Testis (tissue), 2 donors: ENCODE measurements at regions not wholly inside any gene's neighbourhood (a gene's known extent, or its start where the extent isn't known, plus 50 kb on each side); places are given as distances from the start of the nearest gene placed in this dataset.

Experiments
- DNase-seq: peaks from one replicate; pipeline ENCODE4 v3.0.0-alpha.2; 2019
- H3K27ac ChIP-seq, 2 donors: fragments of 200-600 bp; sonication (generic); one replicate each; pipeline ENCODE4 v1.5.1; 2019
- H3K27me3 ChIP-seq: fragments of 200-600 bp; sonication (generic); one replicate; pipeline ENCODE4 v1.5.1; 2019
- H3K36me3 ChIP-seq: fragments of 200-600 bp; sonication (generic); one replicate; pipeline ENCODE4 v1.5.1; 2017; ENCODE audit warnings: low read depth; ENCODE audit errors: missing control alignments
- H3K4me1 ChIP-seq: fragments of 200-600 bp; sonication (generic); one replicate; pipeline ENCODE4 v1.5.1; 2019
- H3K4me3 ChIP-seq, 2 donors: fragments of 200-600 bp; sonication (generic); one replicate each; pipeline ENCODE4 v1.5.1; 2017 to 2019
- H3K9me3 ChIP-seq: fragments of 200-600 bp; sonication (generic); one replicate; pipeline ENCODE4 v1.5.1; 2017
- POLR2A ChIP-seq: fragments of 450-650 bp; IDR thresholded peaks from one replicate; pipeline ENCODE4 v1.6.1; 2017; ENCODE audit warnings: antibody characterized with exemption, mild to moderate bottlenecking, moderate library complexity
- WGBS, 2 donors: methylation state at CpG; one replicate each; pipeline ENCODE4 v1.1.5; 2018; 5-methylcytosine and 5-hydroxymethylcytosine counted together
- intact Hi-C: fragments of 100-400 bp; cut with DNase I; formaldehyde crosslinking; loops from one replicate; pipeline ENCODE4 v1.15.1; 2023; ENCODE audit warnings: low total_unique reads
- TF ChIP-seq, protein P1 (sequence below), 3 experiments: fragments of 450-650 bp in 2 of 3; fragments of 200-600 bp in 1 of 3; sonication (generic) in 1 of 3; IDR thresholded peaks; one replicate each; pipeline ENCODE4 v1.5.1; 2016 to 2019; ENCODE audit warnings: antibody characterized with exemption in 3 of 3, mild to moderate bottlenecking in 2 of 3, moderate library complexity in 1 of 3

DNA sequence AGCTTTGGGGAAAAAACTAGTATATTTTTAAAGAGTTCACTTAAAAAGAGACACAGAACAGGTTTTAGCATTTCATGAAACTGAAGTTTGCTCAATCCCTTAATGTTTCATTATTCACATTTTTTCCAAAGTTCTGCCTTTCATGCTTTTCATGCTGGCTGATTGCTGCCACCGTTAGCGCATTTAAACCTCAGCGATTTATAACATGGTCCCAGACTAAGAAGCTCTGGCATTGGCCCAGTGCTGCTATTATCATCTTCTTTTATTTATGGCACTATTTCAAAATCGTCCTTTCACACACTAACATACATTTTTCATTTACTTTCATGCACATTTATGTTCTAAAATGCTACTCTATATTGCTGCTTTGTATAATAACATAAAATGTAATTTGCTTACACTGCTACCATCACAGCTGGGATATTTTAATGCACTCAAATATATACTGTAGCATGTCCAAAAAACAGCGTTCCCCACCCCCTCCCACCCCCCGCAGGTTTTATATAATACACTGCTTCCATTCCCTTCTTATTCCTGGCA is 141.9 kb downstream of the MPP7 start:
- TF ChIP-seq POLR2A: no peak
- TF ChIP-seq, protein P1, sequence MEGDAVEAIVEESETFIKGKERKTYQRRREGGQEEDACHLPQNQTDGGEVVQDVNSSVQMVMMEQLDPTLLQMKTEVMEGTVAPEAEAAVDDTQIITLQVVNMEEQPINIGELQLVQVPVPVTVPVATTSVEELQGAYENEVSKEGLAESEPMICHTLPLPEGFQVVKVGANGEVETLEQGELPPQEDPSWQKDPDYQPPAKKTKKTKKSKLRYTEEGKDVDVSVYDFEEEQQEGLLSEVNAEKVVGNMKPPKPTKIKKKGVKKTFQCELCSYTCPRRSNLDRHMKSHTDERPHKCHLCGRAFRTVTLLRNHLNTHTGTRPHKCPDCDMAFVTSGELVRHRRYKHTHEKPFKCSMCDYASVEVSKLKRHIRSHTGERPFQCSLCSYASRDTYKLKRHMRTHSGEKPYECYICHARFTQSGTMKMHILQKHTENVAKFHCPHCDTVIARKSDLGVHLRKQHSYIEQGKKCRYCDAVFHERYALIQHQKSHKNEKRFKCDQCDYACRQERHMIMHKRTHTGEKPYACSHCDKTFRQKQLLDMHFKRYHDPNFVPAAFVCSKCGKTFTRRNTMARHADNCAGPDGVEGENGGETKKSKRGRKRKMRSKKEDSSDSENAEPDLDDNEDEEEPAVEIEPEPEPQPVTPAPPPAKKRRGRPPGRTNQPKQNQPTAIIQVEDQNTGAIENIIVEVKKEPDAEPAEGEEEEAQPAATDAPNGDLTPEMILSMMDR (IDR thresholded peaks at IDR 0.05): no peak
- Histone ChIP-seq H3K27ac (no peak overlapping the region), H3K9me3 (no peaks in the 10 kb centered on the region), H3K4me3 (no peak overlapping the region), H3K4me1 (no peaks in the 10 kb centered on the region), H3K36me3 (no peaks in the 10 kb centered on the region), H3K27me3 (no peaks in the 10 kb centered on the region)
- no peak for DNase-seq
- WGBS, 2 donors: 64 to 75% methylated on average over 6 of the region's 6 CpGs
- intact Hi-C loops: no loop called here

DNA sequence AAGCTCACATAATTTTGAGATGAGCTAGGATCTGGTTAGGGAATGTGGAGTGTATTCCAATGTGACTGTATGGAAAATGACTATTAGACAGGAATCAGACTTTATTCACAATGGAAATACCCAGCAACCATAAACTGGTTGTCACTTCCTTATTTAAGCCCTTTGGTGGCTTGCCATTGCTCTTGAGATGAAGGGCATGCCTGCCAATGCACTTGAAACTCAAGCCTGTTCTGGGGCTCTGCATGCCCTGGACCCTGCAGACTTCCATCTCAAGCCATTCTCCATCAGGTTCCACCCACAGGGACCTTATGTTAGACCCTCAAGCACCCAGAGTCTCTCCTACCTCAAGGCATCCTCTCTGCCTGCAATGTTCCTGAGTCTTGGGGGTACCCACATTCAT is 145.5 kb downstream of the MPP7 start:
- H3K27ac ChIP-seq: no peak overlapping the region
- H3K36me3 ChIP-seq: no peaks in the 10 kb centered on the region
- TF ChIP-seq, protein P1 (IDR thresholded peaks at IDR 0.05): no peak
- TF ChIP-seq POLR2A: no peak
- no peaks in the 10 kb centered on the region for H3K27me3 ChIP-seq
- H3K4me1 ChIP-seq: no peaks in the 10 kb centered on the region
- no peaks in the 10 kb centered on the region for H3K9me3 ChIP-seq
- intact Hi-C loops: no loop called here
- DNase-seq: no peak
- no peak overlapping the region for H3K4me3 ChIP-seq

DNA sequence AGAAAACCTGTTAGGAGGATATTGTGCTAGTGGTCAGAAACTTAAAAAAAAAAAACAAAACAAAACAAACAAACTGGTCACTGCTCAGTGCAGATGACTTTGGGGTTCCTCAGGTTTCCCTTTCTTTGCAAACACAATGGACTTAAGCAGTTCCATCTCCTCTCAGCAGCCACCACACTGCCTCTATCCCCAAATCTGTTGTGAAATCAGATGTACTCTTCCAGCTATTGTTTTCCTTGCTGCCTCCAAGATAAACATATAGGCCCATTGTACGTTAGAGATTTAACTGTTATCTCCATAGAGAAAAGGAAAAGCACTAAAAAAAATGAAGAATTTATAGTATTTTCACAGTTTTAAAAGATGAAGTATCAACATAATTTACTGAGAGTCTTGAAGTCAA is 147.1 kb downstream of the MPP7 start:
- no peaks in the 10 kb centered on the region for H3K4me1 ChIP-seq
- DNase-seq: no peak
- H3K36me3 ChIP-seq: no peaks in the 10 kb centered on the region
- no peak overlapping the region for H3K27ac ChIP-seq
- H3K27me3 ChIP-seq: no peaks in the 10 kb centered on the region
- 55 to 70% methylated on average over 1 of the region's 1 CpG for WGBS, 2 donors
- intact Hi-C loops: no loop called here
- no peak for TF ChIP-seq POLR2A
- TF ChIP-seq, protein P1 (IDR thresholded peaks at IDR 0.05): no peak
- H3K9me3 ChIP-seq: no peaks in the 10 kb centered on the region
- no peak overlapping the region for H3K4me3 ChIP-seq

DNA sequence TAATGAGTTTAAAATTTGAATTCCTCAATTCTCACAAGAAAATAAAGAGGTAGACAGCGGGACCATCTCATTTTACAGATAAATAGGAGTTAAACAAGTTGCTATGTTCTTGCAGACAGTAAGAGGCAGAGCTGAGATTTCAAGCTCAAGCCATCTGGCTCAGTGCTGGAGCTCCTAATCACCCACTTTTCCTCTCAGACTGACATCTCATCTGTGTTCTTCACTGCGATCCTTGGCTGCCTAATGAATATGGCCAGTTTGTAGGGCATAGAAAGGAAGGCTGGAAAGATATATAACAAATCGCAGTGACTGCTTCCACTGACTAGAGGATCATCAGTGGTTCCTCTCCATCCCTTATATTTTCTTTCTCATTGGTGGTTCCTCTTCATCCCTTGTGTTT is 151.2 kb downstream of the MPP7 start:
- 77 to 81% methylated on average over 3 of the region's 3 CpGs for WGBS, 2 donors
- Histone ChIP-seq H3K4me1 (no peaks in the 10 kb centered on the region), H3K9me3 (no peaks in the 10 kb centered on the region), H3K4me3 (no peak overlapping the region), H3K27ac (no peak overlapping the region), H3K27me3 (no peaks in the 10 kb centered on the region), H3K36me3 (no peaks in the 10 kb centered on the region)
- no peak for DNase-seq
- intact Hi-C loops: no loop called here
- TF ChIP-seq, protein P1 (IDR thresholded peaks at IDR 0.05): no peak
- no peak for TF ChIP-seq POLR2A

DNA sequence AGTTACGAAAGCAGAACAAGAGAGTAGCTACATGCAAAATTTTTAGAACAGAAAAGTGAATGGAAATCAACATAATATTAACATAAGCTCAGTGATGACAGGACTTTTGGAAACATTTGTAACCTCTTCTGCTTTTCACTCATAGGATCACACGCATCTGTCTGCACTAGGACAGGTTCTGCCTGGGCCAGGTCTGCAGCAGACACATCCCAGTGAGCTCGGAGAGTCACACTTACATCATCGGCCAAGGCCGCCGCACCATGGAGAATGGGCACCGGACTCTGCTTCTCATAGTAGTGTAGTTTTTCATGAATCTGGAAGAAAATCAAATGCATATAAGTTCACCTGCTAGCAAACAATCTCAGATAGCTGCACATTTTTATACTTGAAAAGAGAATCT is 150.9 kb upstream of the ODAD2 start:
- Histone ChIP-seq H3K27ac (no peak overlapping the region), H3K4me3 (no peak overlapping the region), H3K36me3 (no peaks in the 10 kb centered on the region), H3K4me1 (no peaks in the 10 kb centered on the region), H3K27me3 (no peaks in the 10 kb centered on the region), H3K9me3 (no peaks in the 10 kb centered on the region)
- TF ChIP-seq, protein P1 (IDR thresholded peaks at IDR 0.05): no peak
- no peak for TF ChIP-seq POLR2A
- DNase-seq: no peak
- intact Hi-C loops: no loop called here
- WGBS, 2 donors: 87 to 93% methylated on average over 7 of the region's 7 CpGs
